Aorta (tissue), 5 donors: ENCODE measurements at regions not wholly inside any gene's neighbourhood (a gene's known extent, or its start where the extent isn't known, plus 50 kb on each side); places are given as distances from the start of the nearest gene placed in this dataset.

Experiments used
- ATAC-seq: fragments of 200-7000 bp; cut with Tn5 transposase; one replicate; pipeline ENCODE4 v1.9.1; 2022; ENCODE audit warnings: moderate library complexity; ENCODE audit not compliant: low FRiP score
- DNase-seq, 2 donors: peaks; one replicate each; pipeline ENCODE4 v3.0.0-alpha.2; 2020
- H3K27ac ChIP-seq, 2 donors: one replicate each; pipeline ENCODE4 v1.5.1; 2013; ENCODE audit warnings: low read length in 2 of 2, mild to moderate bottlenecking in 2 of 2, moderate library complexity in 2 of 2, control low read depth in 1 of 2, inconsistent platforms in 1 of 2, low read depth in 1 of 2
- H3K27me3 ChIP-seq, 2 donors: one replicate each; pipeline ENCODE4 v1.6.1; 2013; ENCODE audit warnings: control low read depth in 1 of 2, low read length in 1 of 2, mild to moderate bottlenecking in 1 of 2, moderate library complexity in 1 of 2; ENCODE audit not compliant: insufficient read depth in 2 of 2, control insufficient read depth in 1 of 2
- H3K36me3 ChIP-seq, 2 donors: one replicate each; pipeline ENCODE4 v1.6.1; 2013; ENCODE audit warnings: control low read depth in 1 of 2, low read length in 1 of 2, mild to moderate bottlenecking in 1 of 2; ENCODE audit not compliant: insufficient read depth in 2 of 2, control insufficient read depth in 1 of 2
- H3K4me1 ChIP-seq, 2 donors: one replicate each; pipeline ENCODE4 v1.6.1; 2013; ENCODE audit warnings: low read length in 2 of 2, control low read depth in 1 of 2, mild to moderate bottlenecking in 1 of 2, moderate library complexity in 1 of 2; ENCODE audit not compliant: insufficient read depth in 2 of 2, control insufficient read depth in 1 of 2
- H3K4me3 ChIP-seq, 2 donors: one replicate each; pipeline ENCODE4 v1.5.1; 2013; ENCODE audit warnings: low read length in 2 of 2, control low read depth in 1 of 2, mild to moderate bottlenecking in 1 of 2
- H3K9me3 ChIP-seq: one replicate; pipeline ENCODE4 v1.6.1; 2013; ENCODE audit warnings: mild to moderate bottlenecking, low read length; ENCODE audit not compliant: control insufficient read depth
- WGBS, 2 donors: extraction: QIAGEN DNeasy Blood & Tissue Kit; methylation state at CpG; one replicate each; pipeline ENCODE4 v1.1.7; 2013; 5-methylcytosine and 5-hydroxymethylcytosine counted together
- intact Hi-C, 2 donors: fragments of 100-400 bp; cut with DNase I; formaldehyde crosslinking; loops; one replicate each; pipeline versions ENCODE4 v1.14.2 to v1.15.0; 2022
- donor health status: healthy with polysubstance abuse.
- donor health status: Bipolar disorder and iron deficiency.
- donor health status: DM: no; HTN: no; CAD: no.
- donor health status: DM: no; HTN: no; CAD: no.
- donor health status: DM: yes; HTN: yes; CAD: no.

DNA sequence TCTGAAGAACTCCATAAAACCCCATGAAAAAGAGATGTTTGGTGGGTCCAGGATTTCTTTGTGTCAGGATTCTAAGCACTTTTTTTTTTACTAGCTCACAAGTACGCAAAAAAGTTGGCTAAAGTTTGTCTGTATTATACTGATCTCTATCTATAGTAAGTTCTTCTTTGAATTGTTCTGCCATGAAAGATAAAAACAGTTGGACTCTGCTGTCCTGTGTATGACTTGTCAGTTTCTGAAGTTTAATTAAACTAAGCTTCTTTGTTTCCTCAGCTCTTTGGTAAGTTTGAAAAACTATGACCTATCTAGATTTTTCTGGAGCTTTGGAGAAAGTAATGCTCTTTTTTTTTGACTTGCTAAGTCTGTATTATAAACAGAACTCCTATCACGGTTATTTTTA is 812.2 kb upstream of the LUZP2 start:
- no peaks in the 10 kb centered on the region for H3K9me3 ChIP-seq
- WGBS, 2 donors, result 62 to 69% methylated on average over 2 of the region's 2 CpGs
- ATAC-seq, result no peak
- H3K27me3 ChIP-seq, result no peaks in the 10 kb centered on the region
- no peaks in the 10 kb centered on the region for H3K4me1 ChIP-seq
- H3K4me3 ChIP-seq, result no peak overlapping the region
- H3K27ac ChIP-seq, result no peak overlapping the region
- no peak for DNase-seq
- no peaks in the 10 kb centered on the region for H3K36me3 ChIP-seq
- intact Hi-C loops, result no loop called here

GRCh38 chr11:23687991-23688390 is 808.9 kb upstream of the LUZP2 start:
- 48 to 53% methylated on average over 3 of the region's 3 CpGs for WGBS, 2 donors

DNA sequence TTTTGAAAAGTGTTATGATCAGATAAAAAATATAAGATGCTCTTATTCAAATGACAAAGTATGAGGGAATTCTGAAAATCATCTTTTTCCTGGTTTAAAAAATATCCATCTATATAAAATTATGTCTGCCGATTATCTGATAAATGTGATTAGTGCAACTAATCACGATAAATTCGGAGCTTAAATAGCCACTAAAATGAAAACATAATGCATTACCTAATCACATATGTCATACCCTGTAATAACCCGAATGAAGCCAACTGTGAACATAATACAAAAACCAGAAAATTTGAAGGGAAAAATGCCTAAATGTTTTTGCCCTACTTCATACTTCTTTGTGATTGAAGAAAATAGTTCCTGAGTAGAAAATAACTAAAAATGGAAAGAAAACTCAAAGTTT is 808.4 kb upstream of the LUZP2 start:
- DNase-seq, result no peak
- H3K36me3 ChIP-seq, result no peaks in the 10 kb centered on the region
- H3K4me3 ChIP-seq, result no peak overlapping the region
- intact Hi-C loops, result no loop called here
- no peak overlapping the region for H3K27ac ChIP-seq
- no peaks in the 10 kb centered on the region for H3K27me3 ChIP-seq
- ATAC-seq, result no peak
- H3K4me1 ChIP-seq, result no peaks in the 10 kb centered on the region
- WGBS, 2 donors, result 37 to 47% methylated on average over 4 of the region's 4 CpGs
- no peaks in the 10 kb centered on the region for H3K9me3 ChIP-seq

More at GRCh38 chr11:23687991-23688390, 808.9 kb upstream of the LUZP2 start:
- H3K9me3 ChIP-seq, result no peaks in the 10 kb centered on the region
- no peak for ATAC-seq
- intact Hi-C loops, result no loop called here
- H3K4me3 ChIP-seq, result no peak overlapping the region
- DNase-seq, result no peak
- H3K27ac ChIP-seq, result no peak overlapping the region
- H3K36me3 ChIP-seq, result no peaks in the 10 kb centered on the region
- no peaks in the 10 kb centered on the region for H3K4me1 ChIP-seq
- H3K27me3 ChIP-seq, result no peaks in the 10 kb centered on the region

DNA sequence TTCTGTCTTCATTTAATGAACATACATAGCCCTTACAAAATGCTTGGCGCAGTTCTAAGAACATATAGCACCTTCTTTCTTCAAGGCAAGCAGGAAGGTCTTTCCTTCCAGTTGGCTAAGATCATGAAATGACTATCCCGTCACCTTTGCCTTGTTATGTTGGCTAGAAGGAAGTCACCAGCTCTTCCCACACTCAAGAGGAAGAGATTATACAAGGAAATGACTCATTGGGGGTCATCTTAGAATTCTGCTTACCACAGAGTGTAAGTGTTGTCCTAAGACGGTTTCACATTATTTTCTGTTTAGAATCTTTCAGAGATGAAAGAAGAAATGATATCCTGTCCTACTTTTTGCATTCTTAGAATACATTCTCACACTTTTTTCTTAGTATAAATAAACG is 808.0 kb upstream of the LUZP2 start:
- H3K27me3 ChIP-seq, result no peaks in the 10 kb centered on the region
- DNase-seq (no peak), ATAC-seq (no peak)
- no peaks in the 10 kb centered on the region for H3K9me3 ChIP-seq
- no peaks in the 10 kb centered on the region for H3K36me3 ChIP-seq
- no peak overlapping the region for H3K4me3 ChIP-seq
- H3K27ac ChIP-seq, result no peak overlapping the region
- no peaks in the 10 kb centered on the region for H3K4me1 ChIP-seq
- intact Hi-C loops, result no loop called here
- 59 to 70% methylated on average over 4 of the region's 4 CpGs for WGBS, 2 donors

GRCh38 chr11:23696688-23697415 is 800.0 kb upstream of the LUZP2 start:
- WGBS, 2 donors, result 59 to 80% methylated on average over 5 of the region's 5 CpGs
- H3K27ac ChIP-seq, result no peak overlapping the region
- no peak overlapping the region for H3K4me3 ChIP-seq
- intact Hi-C loops, result no loop called here
- ATAC-seq, result no peak
- no peaks in the 10 kb centered on the region for H3K9me3 ChIP-seq
- H3K27me3 ChIP-seq, result no peaks in the 10 kb centered on the region
- no peaks in the 10 kb centered on the region for H3K4me1 ChIP-seq
- DNase-seq, result no peak
- no peaks in the 10 kb centered on the region for H3K36me3 ChIP-seq

GRCh38 chr11:23704183-23704582 is 792.7 kb upstream of the LUZP2 start:
- no peak for ATAC-seq
- Histone ChIP-seq H3K4me3 (no peak overlapping the region), H3K9me3 (no peaks in the 10 kb centered on the region), H3K27ac (no peak overlapping the region), H3K4me1 (no peaks in the 10 kb centered on the region), H3K36me3 (no peaks in the 10 kb centered on the region), H3K27me3 (no peaks in the 10 kb centered on the region)
- intact Hi-C loops, result no loop called here
- DNase-seq, result no peak
- 43 to 71% methylated on average over 1 of the region's 1 CpG for WGBS, 2 donors

DNA sequence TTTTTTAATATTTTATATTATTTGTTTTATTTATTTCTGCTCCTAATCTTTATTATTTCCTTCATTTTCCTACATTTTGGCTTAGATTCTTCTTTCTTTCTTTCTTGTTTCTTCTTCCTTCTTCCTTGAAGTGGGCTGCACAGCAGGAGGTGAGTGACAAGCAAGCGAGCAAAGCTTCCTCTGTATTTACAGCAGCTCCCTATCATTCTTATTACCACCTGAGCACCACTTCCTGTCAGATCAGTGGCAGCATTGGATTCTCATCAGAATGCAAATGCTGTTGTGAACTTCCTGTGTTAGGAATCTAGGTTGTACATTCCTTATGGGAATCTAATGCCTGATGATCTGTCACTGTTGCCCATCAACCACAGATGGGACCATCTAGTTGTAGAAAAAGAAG is 784.9 kb upstream of the LUZP2 start:
- no peak for ATAC-seq
- Histone ChIP-seq H3K36me3 (no peaks in the 10 kb centered on the region), H3K4me3 (no peak overlapping the region), H3K27ac (no peak overlapping the region), H3K27me3 (no peaks in the 10 kb centered on the region), H3K9me3 (no peaks in the 10 kb centered on the region), H3K4me1 (no peaks in the 10 kb centered on the region)
- intact Hi-C loops, result no loop called here
- WGBS, 2 donors, result 57 to 86% methylated on average over 1 of the region's 1 CpG
- no peak for DNase-seq

- ATAC-seq (no peak), DNase-seq (no peak)
- Histone ChIP-seq H3K27ac (no peak overlapping the region), H3K4me3 (no peak overlapping the region), H3K9me3 (no peaks in the 10 kb centered on the region), H3K4me1 (no peaks in the 10 kb centered on the region), H3K36me3 (no peaks in the 10 kb centered on the region), H3K27me3 (no peaks in the 10 kb centered on the region)
- WGBS, 2 donors, result 85 to 90% methylated on average over 3 of the region's 3 CpGs
- intact Hi-C loops, result no loop called here
Measured at GRCh38 chr11:23719016-23719415, 777.8 kb upstream of the LUZP2 start.

DNA sequence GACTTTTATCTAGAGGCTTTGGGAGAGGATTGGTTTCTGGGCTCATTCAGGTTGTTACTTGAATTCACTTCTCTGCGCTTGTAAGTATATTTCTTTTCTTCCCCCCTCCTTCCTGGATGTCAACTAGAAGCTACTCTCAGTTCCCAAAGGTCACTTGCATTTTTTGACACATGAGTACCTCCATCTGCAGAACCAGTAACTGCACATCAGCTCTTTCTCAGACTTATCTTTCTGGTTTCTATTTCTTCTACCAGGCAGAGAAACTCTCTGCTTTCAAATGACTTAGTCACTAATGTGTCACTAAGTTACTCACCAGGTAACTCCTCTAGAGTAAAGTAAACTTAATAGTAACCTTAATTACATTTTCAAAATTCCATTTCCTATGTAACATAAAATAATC is 773.0 kb upstream of the LUZP2 start:
- H3K27me3 ChIP-seq, result no peaks in the 10 kb centered on the region
- ATAC-seq (no peak), DNase-seq (no peak)
- no peaks in the 10 kb centered on the region for H3K4me1 ChIP-seq
- H3K27ac ChIP-seq, result no peak overlapping the region
- intact Hi-C loops, result no loop called here
- H3K9me3 ChIP-seq, result no peaks in the 10 kb centered on the region
- H3K36me3 ChIP-seq, result no peaks in the 10 kb centered on the region
- no peak overlapping the region for H3K4me3 ChIP-seq
- 79 to 96% methylated on average over 1 of the region's 1 CpG for whole genome bisulfite sequencing, 2 donors
